ENCODE measurements at regions not wholly inside any gene's neighbourhood (a gene's known extent, or its start where the extent isn't known, plus 50 kb on each side); places are given as distances from the start of the nearest gene placed in this dataset.

GRCh38 chr2:8540552-8541055 lies 141.3 kb upstream of the ID2 start:
- H3K4me1 ChIP-seq (ENCODE audit: insufficient read depth): peaks cover 40% of the 10 kb centered on the region
- H3K9me3 ChIP-seq (ENCODE audit: low read depth): no peaks in the 10 kb centered on the region
- H4K20me1 ChIP-seq (ENCODE audit: insufficient read depth): no peaks in the 10 kb centered on the region
- WGBS, 2 experiments (ENCODE audit: low coverage in 1 of 2, low lambda C conversion rate in 2 of 2, missing lambda C conversion rate in 2 of 2): 80 to 98% methylated on average over 2 of the region's 2 CpGs
- no peaks in the 10 kb centered on the region for H3K79me2 ChIP-seq (ENCODE audit: insufficient read depth)
- in situ Hi-C loops (cut with MboI): no loop called here
- no peak overlapping the region for H2AFZ ChIP-seq
- TF ChIP-seq EZH2phosphoT487 (IDR thresholded peaks at IDR 0.05; ENCODE audit: insufficient read depth, low read depth) (no peak), EZH2 (IDR thresholded peaks at IDR 0.05; ENCODE audit: insufficient read depth, poor library complexity, severe bottlenecking) (no peak)
- no peak for DNase-seq
- no peak overlapping the region for H3K9ac ChIP-seq
- H3K4me2 ChIP-seq (ENCODE audit: unreplicated experiment): no peak overlapping the region
- peaks cover 18% of the 10 kb centered on the region for H3F3A ChIP-seq (ENCODE audit: insufficient read depth)
- H3K27me3 ChIP-seq (replicated peaks; ENCODE audit: insufficient read depth): no peaks in the 10 kb centered on the region
- H3K9me2 ChIP-seq (ENCODE audit: insufficient read depth): no peaks in the 10 kb centered on the region
- H3K36me3 ChIP-seq (ENCODE audit: low read depth): no peaks in the 10 kb centered on the region
- no peak overlapping the region for H3K27ac ChIP-seq
- H3K4me3 ChIP-seq: no peak overlapping the region

GRCh38 chr2:8541223-8541622 lies 140.6 kb upstream of the ID2 start:
- H3K4me1 ChIP-seq (ENCODE audit: insufficient read depth): peaks cover 34% of the 10 kb centered on the region
- H3K36me3 ChIP-seq (ENCODE audit: low read depth): no peaks in the 10 kb centered on the region
- no peaks in the 10 kb centered on the region for H4K20me1 ChIP-seq (ENCODE audit: insufficient read depth)
- no peaks in the 10 kb centered on the region for H3K79me2 ChIP-seq (ENCODE audit: insufficient read depth)
- in situ Hi-C loops (cut with MboI): no loop called here
- DNase-seq: no peak
- no peak overlapping the region for H3K27ac ChIP-seq
- H3K27me3 ChIP-seq (replicated peaks; ENCODE audit: insufficient read depth): no peaks in the 10 kb centered on the region
- TF ChIP-seq EZH2 (IDR thresholded peaks at IDR 0.05; ENCODE audit: insufficient read depth, poor library complexity, severe bottlenecking): no peak
- no peak for TF ChIP-seq EZH2phosphoT487 (IDR thresholded peaks at IDR 0.05; ENCODE audit: insufficient read depth, low read depth)
- H3K9me2 ChIP-seq (ENCODE audit: insufficient read depth): no peaks in the 10 kb centered on the region
- H2AFZ ChIP-seq: no peak overlapping the region
- no peak overlapping the region for H3K9ac ChIP-seq
- H3K9me3 ChIP-seq (ENCODE audit: low read depth): no peaks in the 10 kb centered on the region
- H3F3A ChIP-seq (ENCODE audit: insufficient read depth): peaks cover 18% of the 10 kb centered on the region
- 97 to 100% methylated on average over 8 of the region's 8 CpGs for WGBS, 2 experiments (ENCODE audit: low coverage in 1 of 2, low lambda C conversion rate in 2 of 2, missing lambda C conversion rate in 2 of 2)
- no peak overlapping the region for H3K4me2 ChIP-seq (ENCODE audit: unreplicated experiment)
- no peak overlapping the region for H3K4me3 ChIP-seq

GRCh38 chr2:8541636-8542035 lies 140.2 kb upstream of the ID2 start:
- no peaks in the 10 kb centered on the region for H4K20me1 ChIP-seq (ENCODE audit: insufficient read depth)
- H3K27me3 ChIP-seq (replicated peaks; ENCODE audit: insufficient read depth): no peaks in the 10 kb centered on the region
- no peaks in the 10 kb centered on the region for H3K79me2 ChIP-seq (ENCODE audit: insufficient read depth)
- no peak overlapping the region for H3K9ac ChIP-seq
- no peak overlapping the region for H3K4me2 ChIP-seq (ENCODE audit: unreplicated experiment)
- H3K9me3 ChIP-seq (ENCODE audit: low read depth): no peaks in the 10 kb centered on the region
- peaks cover 30% of the 10 kb centered on the region for H3K4me1 ChIP-seq (ENCODE audit: insufficient read depth)
- no peak overlapping the region for H3K27ac ChIP-seq
- TF ChIP-seq EZH2 (IDR thresholded peaks at IDR 0.05; ENCODE audit: insufficient read depth, poor library complexity, severe bottlenecking) (no peak), EZH2phosphoT487 (IDR thresholded peaks at IDR 0.05; ENCODE audit: insufficient read depth, low read depth) (no peak)
- H3K36me3 ChIP-seq (ENCODE audit: low read depth): no peaks in the 10 kb centered on the region
- in situ Hi-C loops (cut with MboI): no loop called here
- H2AFZ ChIP-seq: no peak overlapping the region
- H3K9me2 ChIP-seq (ENCODE audit: insufficient read depth): no peaks in the 10 kb centered on the region
- H3F3A ChIP-seq (ENCODE audit: insufficient read depth): peaks cover 18% of the 10 kb centered on the region
- DNase-seq: no peak
- WGBS, 2 experiments (ENCODE audit: low coverage in 1 of 2, low lambda C conversion rate in 2 of 2, missing lambda C conversion rate in 2 of 2): 97% methylated on average over 14 of the region's 14 CpGs
- H3K4me3 ChIP-seq: no peak overlapping the region

DNA sequence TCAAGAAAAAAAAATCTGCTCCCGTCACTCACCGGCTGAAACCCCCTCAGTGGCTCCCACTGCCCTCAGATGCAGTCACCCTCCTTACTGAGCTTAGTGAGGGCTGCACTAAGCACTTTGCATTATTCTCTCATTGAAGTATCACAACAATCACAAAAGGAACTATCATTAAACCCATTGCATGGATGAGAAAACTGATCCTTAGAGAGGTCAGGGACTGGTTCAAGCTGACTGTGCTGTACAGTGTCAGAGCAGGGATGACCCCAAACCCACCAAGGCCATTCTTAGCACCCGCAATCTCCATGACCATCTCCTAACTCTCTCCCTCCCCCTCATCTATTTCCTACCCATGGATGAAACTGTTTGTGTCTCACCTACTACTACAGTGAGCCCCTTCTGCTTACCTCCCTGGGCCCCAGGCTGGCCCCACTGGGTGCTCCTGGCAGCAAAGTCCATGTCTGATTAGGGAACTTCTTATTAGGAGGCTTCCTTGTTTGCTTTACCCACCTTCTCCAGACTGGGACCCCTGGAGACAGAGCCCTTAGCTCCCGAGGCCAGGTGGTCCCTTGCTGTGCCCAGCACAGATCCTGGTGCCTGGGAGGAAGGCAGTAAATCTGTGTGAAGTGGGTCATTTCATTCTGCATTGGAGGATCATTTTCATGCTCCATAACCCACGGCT lies 139.3 kb upstream of the ID2 start:
- Histone ChIP-seq H3F3A (ENCODE audit: insufficient read depth) (peaks cover 18% of the 10 kb centered on the region), H3K4me3 (no peak overlapping the region), H3K4me2 (ENCODE audit: unreplicated experiment) (no peak overlapping the region), H3K9me3 (ENCODE audit: low read depth) (no peaks in the 10 kb centered on the region), H3K36me3 (ENCODE audit: low read depth) (no peaks in the 10 kb centered on the region), H3K9me2 (ENCODE audit: insufficient read depth) (no peaks in the 10 kb centered on the region), H3K4me1 (ENCODE audit: insufficient read depth) (peaks cover 24% of the 10 kb centered on the region), H4K20me1 (ENCODE audit: insufficient read depth) (no peaks in the 10 kb centered on the region), H3K9ac (no peak overlapping the region), H3K27ac (no peak overlapping the region), H3K79me2 (ENCODE audit: insufficient read depth) (no peaks in the 10 kb centered on the region), H2AFZ (no peak overlapping the region), H3K27me3 (replicated peaks; ENCODE audit: insufficient read depth) (no peaks in the 10 kb centered on the region)
- TF ChIP-seq EZH2 (IDR thresholded peaks at IDR 0.05; ENCODE audit: insufficient read depth, poor library complexity, severe bottlenecking) (no peak), EZH2phosphoT487 (IDR thresholded peaks at IDR 0.05; ENCODE audit: insufficient read depth, low read depth) (no peak)
- DNase-seq: no peak
- 88 to 94% methylated on average over 5 of the region's 5 CpGs for WGBS, 2 experiments (ENCODE audit: low coverage in 1 of 2, low lambda C conversion rate in 2 of 2, missing lambda C conversion rate in 2 of 2)
- in situ Hi-C loops (cut with MboI): no loop called here

All from GM23248 (cell line).